SKM-1 treated with dmso at 0.1 percent for 144 hours (cell line): ENCODE measurements at regions not wholly inside any gene's neighbourhood (a gene's known extent, or its start where the extent isn't known, plus 50 kb on each side); places are given as distances from the start of the nearest gene placed in this dataset.

ENCODE experiments used
- DNase-seq: peaks from one replicate; lab custom pipeline; 2025; ENCODE audit not compliant: unreplicated experiment; lab: John Stamatoyannopoulos, UW

GRCh38 chr12:65761301-65761700 lies 63.0 kb upstream of the HMGA2 start:
- no peak for DNase-seq

GRCh38 chr12:65764325-65764724 lies 60.0 kb upstream of the HMGA2 start:
- DNase-seq = no peak

GRCh38 chr12:65765436-65765813 lies 58.9 kb upstream of the HMGA2 start:
- no peak for DNase-seq

- no peak for DNase-seq
These were observed 54.4 kb upstream of the HMGA2 start for GRCh38 chr12:65769880-65770279.
